Kidney epithelial cell (primary cell): ENCODE measurements at regions not wholly inside any gene's neighbourhood (a gene's known extent, or its start where the extent isn't known, plus 50 kb on each side); places are given as distances from the start of the nearest gene placed in this dataset.

ENCODE experiments used
- DNase-seq: peaks from one replicate; pipeline ENCODE4 v3.0.0-alpha.2; 2010; ENCODE audit warnings: low read depth
- H3K27me3 ChIP-seq: 2 replicates; pipeline ENCODE4 v1.6.0; 2011; ENCODE audit warnings: low read length; ENCODE audit not compliant: control insufficient read depth, insufficient read depth
- H3K36me3 ChIP-seq: 2 replicates; pipeline ENCODE4 v1.5.1; 2011; ENCODE audit warnings: low read length; ENCODE audit not compliant: control insufficient read depth, insufficient read depth
- H3K4me3 ChIP-seq: 2 replicates; pipeline ENCODE4 v1.5.1; 2011; ENCODE audit warnings: low read depth, mild to moderate bottlenecking, control low read depth, low read length
- TF ChIP-seq, protein P1 (sequence below): IDR thresholded peaks from 2 replicates; pipeline ENCODE4 v1.5.1; 2011; ENCODE audit warnings: mild to moderate bottlenecking, moderate library complexity, low read length, control low read depth, inconsistent platforms; ENCODE audit not compliant: insufficient read depth, poor library complexity, severe bottlenecking

DNA sequence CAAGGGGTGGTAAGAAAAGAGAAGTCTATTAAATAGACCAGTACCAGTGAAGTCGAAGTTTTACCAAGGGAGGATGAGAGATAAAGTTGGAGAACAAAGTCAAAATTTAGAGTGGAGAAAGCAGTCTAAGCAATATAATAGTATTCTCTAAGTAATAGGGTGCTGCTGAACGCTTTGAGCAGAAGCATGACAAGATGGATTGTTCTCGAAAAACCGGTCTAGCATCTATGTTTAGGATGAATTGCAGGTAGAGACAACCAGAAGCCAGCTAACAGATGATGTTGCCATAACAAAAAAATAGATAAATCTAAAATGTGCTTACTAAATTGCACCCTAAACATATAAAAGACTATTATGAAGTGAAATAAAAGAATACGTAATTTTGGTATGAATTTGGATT, 237.0 kb downstream of the PRELID2 start:
- Histone ChIP-seq H3K4me3 (no peak overlapping the region), H3K36me3 (no peaks in the 10 kb centered on the region), H3K27me3 (no peaks in the 10 kb centered on the region)
- TF ChIP-seq, protein P1, sequence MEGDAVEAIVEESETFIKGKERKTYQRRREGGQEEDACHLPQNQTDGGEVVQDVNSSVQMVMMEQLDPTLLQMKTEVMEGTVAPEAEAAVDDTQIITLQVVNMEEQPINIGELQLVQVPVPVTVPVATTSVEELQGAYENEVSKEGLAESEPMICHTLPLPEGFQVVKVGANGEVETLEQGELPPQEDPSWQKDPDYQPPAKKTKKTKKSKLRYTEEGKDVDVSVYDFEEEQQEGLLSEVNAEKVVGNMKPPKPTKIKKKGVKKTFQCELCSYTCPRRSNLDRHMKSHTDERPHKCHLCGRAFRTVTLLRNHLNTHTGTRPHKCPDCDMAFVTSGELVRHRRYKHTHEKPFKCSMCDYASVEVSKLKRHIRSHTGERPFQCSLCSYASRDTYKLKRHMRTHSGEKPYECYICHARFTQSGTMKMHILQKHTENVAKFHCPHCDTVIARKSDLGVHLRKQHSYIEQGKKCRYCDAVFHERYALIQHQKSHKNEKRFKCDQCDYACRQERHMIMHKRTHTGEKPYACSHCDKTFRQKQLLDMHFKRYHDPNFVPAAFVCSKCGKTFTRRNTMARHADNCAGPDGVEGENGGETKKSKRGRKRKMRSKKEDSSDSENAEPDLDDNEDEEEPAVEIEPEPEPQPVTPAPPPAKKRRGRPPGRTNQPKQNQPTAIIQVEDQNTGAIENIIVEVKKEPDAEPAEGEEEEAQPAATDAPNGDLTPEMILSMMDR, result no peak
- DNase-seq, result no peak

DNA sequence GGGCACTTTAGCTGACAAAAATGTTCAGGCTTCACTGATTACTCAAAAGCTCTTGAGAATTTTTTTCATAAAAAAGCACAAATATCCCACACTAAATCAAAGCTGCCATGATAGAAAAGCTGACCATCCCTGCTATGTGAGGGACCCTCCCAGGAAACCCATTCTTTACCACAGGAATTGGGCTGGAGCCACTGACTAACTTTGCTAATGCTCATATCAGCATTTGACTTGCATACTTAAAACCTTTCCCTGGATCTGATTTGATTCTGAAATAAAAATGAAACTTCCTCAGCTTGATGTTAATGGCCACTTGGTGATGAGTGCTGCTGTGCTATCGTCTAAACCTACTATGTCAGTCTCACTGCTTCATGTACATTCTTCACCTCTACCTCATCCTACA, 243.6 kb downstream of the PRELID2 start:
- no peaks in the 10 kb centered on the region for H3K36me3 ChIP-seq
- H3K27me3 ChIP-seq, result no peaks in the 10 kb centered on the region
- no peak for DNase-seq
- no peak overlapping the region for H3K4me3 ChIP-seq
- TF ChIP-seq, protein P1, result no peak

DNA sequence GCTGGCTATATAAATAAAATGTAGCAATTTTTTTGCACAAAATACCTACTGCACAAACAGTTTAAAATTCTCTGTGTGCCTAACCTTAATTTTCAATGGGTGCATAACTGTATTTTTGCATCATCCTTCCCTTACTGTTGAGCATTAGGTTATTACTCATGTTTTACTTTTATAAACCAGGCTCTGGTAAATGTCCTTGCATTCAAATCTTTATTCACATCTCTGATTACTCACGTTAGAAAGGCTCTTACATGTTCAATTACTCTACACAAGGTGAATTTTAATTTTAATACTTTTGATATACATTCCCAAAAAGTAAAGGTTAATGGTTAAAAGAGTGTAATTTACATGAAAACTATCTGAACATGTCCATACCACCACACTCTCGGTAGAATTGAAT, 246.1 kb downstream of the PRELID2 start:
- Histone ChIP-seq H3K4me3 (no peak overlapping the region), H3K36me3 (no peaks in the 10 kb centered on the region), H3K27me3 (no peaks in the 10 kb centered on the region)
- no peak for DNase-seq
- TF ChIP-seq, protein P1, result no peak

DNA sequence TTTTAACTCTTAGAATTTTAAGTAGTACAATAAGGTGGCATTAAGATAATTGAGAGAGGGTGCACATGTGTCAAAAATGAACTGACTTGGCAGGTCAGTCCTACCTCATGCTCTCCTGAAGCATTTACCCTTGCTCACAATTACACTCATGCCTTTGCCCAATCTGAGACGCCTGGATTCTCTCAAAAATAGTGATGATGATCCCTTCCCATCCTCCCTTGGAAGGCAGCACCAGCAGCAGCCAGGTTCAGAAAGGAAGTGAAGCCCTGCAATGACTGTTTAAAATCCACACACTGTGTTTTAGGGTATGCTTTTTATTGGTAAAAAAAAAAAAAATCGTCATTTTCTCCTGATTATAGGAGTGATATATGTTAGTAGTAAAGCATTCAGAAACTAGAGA, 246.6 kb downstream of the PRELID2 start:
- TF ChIP-seq, protein P1, result no peak
- Histone ChIP-seq H3K4me3 (no peak overlapping the region), H3K27me3 (no peaks in the 10 kb centered on the region), H3K36me3 (no peaks in the 10 kb centered on the region)
- DNase-seq, result no peak

DNA sequence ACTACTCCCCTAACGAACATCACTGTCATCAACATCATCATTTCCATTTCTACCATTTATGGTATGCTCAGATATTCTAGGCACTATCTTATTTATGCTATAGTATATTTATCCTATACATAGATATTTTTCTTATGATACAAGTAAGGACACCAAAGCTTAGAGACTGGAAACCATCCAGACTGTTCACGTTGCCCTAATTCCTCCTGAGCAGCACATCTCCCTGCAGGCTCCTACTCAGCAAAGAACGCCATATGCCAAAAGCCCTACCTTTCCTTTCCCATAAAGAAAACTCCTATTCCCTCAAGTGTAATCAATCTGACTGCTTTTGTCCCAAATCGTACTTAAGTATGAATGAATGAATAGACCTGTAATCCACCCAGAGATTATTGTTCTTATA, 247.0 kb downstream of the PRELID2 start:
- Histone ChIP-seq H3K36me3 (no peaks in the 10 kb centered on the region), H3K4me3 (no peak overlapping the region), H3K27me3 (no peaks in the 10 kb centered on the region)
- no peak for DNase-seq
- TF ChIP-seq, protein P1, result no peak

DNA sequence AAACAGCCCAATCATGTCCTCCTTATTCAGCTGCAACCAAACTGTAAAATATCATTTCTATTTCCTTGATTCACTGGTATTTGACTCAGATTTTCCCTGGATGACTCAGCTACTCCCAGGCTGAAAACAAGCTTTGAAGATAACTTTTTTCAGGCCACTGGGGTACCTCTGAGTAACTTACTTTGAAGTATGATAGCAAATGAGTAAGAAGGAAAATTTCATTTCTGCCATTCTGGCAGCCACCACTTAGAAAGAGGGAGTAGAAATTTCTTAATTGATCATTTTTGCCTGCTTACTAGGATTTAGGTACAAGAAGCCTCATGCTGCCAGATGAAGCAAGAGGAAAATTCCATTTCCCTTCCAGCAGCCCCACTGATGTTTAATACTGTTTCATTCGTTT, 247.4 kb downstream of the PRELID2 start:
- Histone ChIP-seq H3K27me3 (no peaks in the 10 kb centered on the region), H3K4me3 (no peak overlapping the region), H3K36me3 (no peaks in the 10 kb centered on the region)
- TF ChIP-seq, protein P1, result no peak
- peak; percentile 86 for DNase-seq
